AG04449 (cell line): ENCODE measurements at regions not wholly inside any gene's neighbourhood (a gene's known extent, or its start where the extent isn't known, plus 50 kb on each side); places are given as distances from the start of the nearest gene placed in this dataset.

ENCODE experiments used
- CTCF ChIA-PET: fragments of 350-600 bp; formaldehyde crosslinking; extraction: SDS; loops from one replicate; lab custom pipeline; 2021; ENCODE audit warnings: antibody characterized with exemption; lab: Yijun Ruan, JAX
- POLR2A ChIA-PET: fragments of 400-600, 350-600 bp; formaldehyde crosslinking; extraction: SDS; loops from one replicate; lab custom pipeline; 2020; ENCODE audit warnings: antibody characterized with exemption, inconsistent platforms; lab: Yijun Ruan, JAX
- DNase-seq: peaks from one replicate; pipeline ENCODE4 v3.0.0-alpha.2; 2010; ENCODE audit warnings: low read depth, low spot score
- H3K4me3 ChIP-seq: 2 replicates; pipeline ENCODE4 v1.5.1; 2011; ENCODE audit warnings: low read depth, mild to moderate bottlenecking, control low read depth, low read length
- CTCF ChIP-seq: IDR thresholded peaks from one replicate; pipeline ENCODE4 v1.5.1; 2011; ENCODE audit warnings: mild to moderate bottlenecking, moderate library complexity, low read length, control low read depth, inconsistent platforms; ENCODE audit not compliant: insufficient read depth; ENCODE audit errors: missing control alignments

- H3K4me3 ChIP-seq, result no peak overlapping the region
Measured at GRCh38 chr12:115840159-115840558, 437.3 kb downstream of the MED13L start.

GRCh38 chr12:115838952-115839351, 438.5 kb downstream of the MED13L start:
- ChIA-PET CTCF (interaction anchor here (1.0 kb wide), 1 partner anchor 1176 kb away, joined by 3 read pairs; no protein-coding TSS in a partner anchor), POLR2A (no interaction called here)

More at GRCh38 chr12:115840159-115840558, 437.3 kb downstream of the MED13L start:
- no peak for TF ChIP-seq CTCF
- POLR2A ChIA-PET, result no interaction called here
- CTCF ChIA-PET, result no interaction called here
- DNase-seq, result no peak

GRCh38 chr12:115837220-115837619, 440.3 kb downstream of the MED13L start:
- no peak for DNase-seq
- ChIA-PET POLR2A (no interaction called here), CTCF (no interaction called here)

More at GRCh38 chr12:115838952-115839351, 438.5 kb downstream of the MED13L start:
- TF ChIP-seq CTCF, result no peak
- no peak overlapping the region for H3K4me3 ChIP-seq
- no peak for DNase-seq

GRCh38 chr12:115835445-115835844, 442.0 kb downstream of the MED13L start:
- POLR2A ChIA-PET, result no interaction called here
- CTCF ChIA-PET, result no interaction called here
- no peak for TF ChIP-seq CTCF
- no peak overlapping the region for H3K4me3 ChIP-seq
- no peak for DNase-seq

More at GRCh38 chr12:115837220-115837619, 440.3 kb downstream of the MED13L start:
- no peak overlapping the region for H3K4me3 ChIP-seq
- TF ChIP-seq CTCF, result no peak

- POLR2A ChIA-PET, result no interaction called here
Measured at GRCh38 chr12:115833704-115834103, 443.8 kb downstream of the MED13L start.

GRCh38 chr12:115830633-115831032, 446.9 kb downstream of the MED13L start:
- POLR2A ChIA-PET, result no interaction called here
- no peak for DNase-seq
- TF ChIP-seq CTCF, result no peak

More at GRCh38 chr12:115833704-115834103, 443.8 kb downstream of the MED13L start:
- no peak overlapping the region for H3K4me3 ChIP-seq
- TF ChIP-seq CTCF, result no peak
- DNase-seq, result no peak
- CTCF ChIA-PET, result no interaction called here

More at GRCh38 chr12:115830633-115831032, 446.9 kb downstream of the MED13L start:
- H3K4me3 ChIP-seq, result no peak overlapping the region
- CTCF ChIA-PET, result no interaction called here
